ENCODE measurements at regions not wholly inside any gene's neighbourhood (a gene's known extent, or its start where the extent isn't known, plus 50 kb on each side); places are given as distances from the start of the nearest gene placed in this dataset.
"Not testable (repeated sequence)": the region's sequence is repeated elsewhere in the genome, so short reads cannot be mapped to it uniquely, and the experiment has no call there.

- DNase-seq (ENCODE audit: low read depth, low spot score) = no peak
Measured at GRCh38 chr21:20341431-20341830, 656.8 kb upstream of the NCAM2 start.

GRCh38 chr21:20343186-20343585, 655.0 kb upstream of the NCAM2 start:
- DNase-seq (ENCODE audit: low read depth, low spot score) = no peak

GRCh38 chr21:20351138-20351537, 647.1 kb upstream of the NCAM2 start:
- DNase-seq (ENCODE audit: low read depth, low spot score) = no peak

- no peak for DNase-seq (ENCODE audit: low read depth, low spot score)
Measured at GRCh38 chr21:20353351-20353750, 644.9 kb upstream of the NCAM2 start.

GRCh38 chr21:20373031-20373430, 625.2 kb upstream of the NCAM2 start:
- DNase-seq (ENCODE audit: low read depth, low spot score) = no peak

- DNase-seq (ENCODE audit: low read depth, low spot score) = no peak
Measured at GRCh38 chr21:20377250-20377649, 621.0 kb upstream of the NCAM2 start.

GRCh38 chr21:20388400-20388799, 609.8 kb upstream of the NCAM2 start:
- no peak for DNase-seq (ENCODE audit: low read depth, low spot score)

- DNase-seq (ENCODE audit: low read depth, low spot score) = no peak
Measured at GRCh38 chr21:20396798-20397197, 601.4 kb upstream of the NCAM2 start.

GRCh38 chr21:20404915-20405314, 593.3 kb upstream of the NCAM2 start:
- DNase-seq (ENCODE audit: low read depth, low spot score) = no peak

GRCh38 chr21:20418353-20418752, 579.9 kb upstream of the NCAM2 start:
- no peak for DNase-seq (ENCODE audit: low read depth, low spot score)

- no peak for DNase-seq (ENCODE audit: low read depth, low spot score)
Measured at GRCh38 chr21:20419772-20420171, 578.4 kb upstream of the NCAM2 start.

- no peak for DNase-seq (ENCODE audit: low read depth, low spot score)
Measured at GRCh38 chr21:20424943-20425342, 573.3 kb upstream of the NCAM2 start.

GRCh38 chr21:20425856-20426255, 572.4 kb upstream of the NCAM2 start:
- DNase-seq (ENCODE audit: low read depth, low spot score) = no peak

GRCh38 chr21:20440338-20440737, 557.9 kb upstream of the NCAM2 start:
- DNase-seq (ENCODE audit: low read depth, low spot score) = no peak

- DNase-seq (ENCODE audit: low read depth, low spot score) = no peak
Measured at GRCh38 chr21:20443558-20444155, 554.6 kb upstream of the NCAM2 start.

- DNase-seq (ENCODE audit: low read depth, low spot score) = no peak
Measured at GRCh38 chr21:20445971-20446370, 552.2 kb upstream of the NCAM2 start.

- no peak for DNase-seq (ENCODE audit: low read depth, low spot score)
Measured at GRCh38 chr21:20451046-20451445, 547.2 kb upstream of the NCAM2 start.

- DNase-seq (ENCODE audit: low read depth, low spot score) = no peak
Measured at GRCh38 chr21:20452935-20453334, 545.3 kb upstream of the NCAM2 start.

- DNase-seq (ENCODE audit: low read depth, low spot score) = no peak
Measured at GRCh38 chr21:20459838-20460237, 538.4 kb upstream of the NCAM2 start.

GRCh38 chr21:20463362-20463761, 534.8 kb upstream of the NCAM2 start:
- no peak for DNase-seq (ENCODE audit: low read depth, low spot score)

GRCh38 chr21:20469361-20469760, 528.8 kb upstream of the NCAM2 start:
- DNase-seq (ENCODE audit: low read depth, low spot score) = no peak

- no peak for DNase-seq (ENCODE audit: low read depth, low spot score)
Measured at GRCh38 chr21:20486303-20486702, 511.9 kb upstream of the NCAM2 start.

- DNase-seq (ENCODE audit: low read depth, low spot score) = not testable (repeated sequence)
Measured at GRCh38 chr21:20502915-20503314, 495.3 kb upstream of the NCAM2 start.

- DNase-seq (ENCODE audit: low read depth, low spot score) = no peak
Measured at GRCh38 chr21:20507783-20508182, 490.4 kb upstream of the NCAM2 start.
